OCI-LY7 (cell line): ENCODE measurements at regions not wholly inside any gene's neighbourhood (a gene's known extent, or its start where the extent isn't known, plus 50 kb on each side); places are given as distances from the start of the nearest gene placed in this dataset.
"Not testable (repeated sequence)": the region's sequence is repeated elsewhere in the genome, so short reads cannot be mapped to it uniquely, and the experiment has no call there.

ENCODE experiments used
- BruUV-seq: library from RNA; stranded (reverse); fragments of 400-500 nt; replicated peaks from 2 replicates; lab custom pipeline; 2021; lab: Mats Ljungman, UMichigan
- CTCF ChIA-PET: fragments of 300-600 bp; sonication (Branson Sonifier 250); formaldehyde crosslinking; loops from one replicate; lab custom pipeline; 2022; ENCODE audit warnings: antibody characterized with exemption; ENCODE audit not compliant: unreplicated experiment; lab: Charles Lee
- POLR2A ChIA-PET: fragments of 300-600 bp; sonication (Branson Sonifier 250); formaldehyde crosslinking; loops from one replicate; lab custom pipeline; 2022; ENCODE audit warnings: antibody characterized with exemption; lab: Charles Lee
- DNase-seq: peaks from one replicate; pipeline ENCODE4 v3.0.0-alpha.2; 2015; ENCODE audit warnings: low spot score
- H2AFZ ChIP-seq: fragments of 200-600 bp; sonication (generic), shearing (Covaris generic); 2 replicates; pipeline ENCODE4 v1.6.1; 2014; ENCODE audit warnings: mild to moderate bottlenecking, antibody characterized with exemption, low read length, moderate library complexity
- H3K27ac ChIP-seq: fragments of 200-600 bp; sonication (generic); 2 replicates; pipeline ENCODE4 v1.5.1; 2014; ENCODE audit warnings: mixed run types, low read depth, mild to moderate bottlenecking, moderate library complexity, low read length, inconsistent platforms; ENCODE audit not compliant: poor library complexity, severe bottlenecking
- H3K36me3 ChIP-seq: fragments of 200-600 bp; sonication (generic); 2 replicates; pipeline ENCODE4 v1.6.1; 2014; ENCODE audit warnings: mild to moderate bottlenecking, antibody characterized with exemption, low read length, moderate library complexity, mixed read lengths; ENCODE audit not compliant: insufficient read depth
- H3K4me1 ChIP-seq: fragments of 200-600 bp; sonication (generic); 2 replicates; pipeline ENCODE4 v1.5.1; 2014; ENCODE audit warnings: mild to moderate bottlenecking, low read length; ENCODE audit not compliant: insufficient read depth, poor library complexity, severe bottlenecking
- H3K4me2 ChIP-seq: fragments of 200-600 bp; sonication (generic); 2 replicates; pipeline ENCODE4 v1.6.1; 2014; ENCODE audit warnings: mild to moderate bottlenecking, low read length
- H3K4me3 ChIP-seq: fragments of 200-600 bp; sonication (generic); 2 replicates; pipeline ENCODE4 v1.5.1; 2014; ENCODE audit warnings: mild to moderate bottlenecking, low read depth, low read length; ENCODE audit not compliant: poor library complexity, severe bottlenecking
- H3K79me2 ChIP-seq: fragments of 200-600 bp; sonication (generic); 2 replicates; pipeline ENCODE4 v1.6.1; 2016; ENCODE audit warnings: low read depth, mild to moderate bottlenecking, low read length, moderate library complexity, mixed read lengths; ENCODE audit not compliant: insufficient read depth
- H3K9me2 ChIP-seq: fragments of 200-600 bp; sonication (generic); 2 replicates; pipeline ENCODE4 v1.6.1; 2016; ENCODE audit warnings: mild to moderate bottlenecking, low read length, mixed read lengths; ENCODE audit not compliant: insufficient read depth
- H3K9me3 ChIP-seq: fragments of 200-600 bp; sonication (generic); 2 replicates; pipeline ENCODE4 v1.6.1; 2014; ENCODE audit warnings: mild to moderate bottlenecking, mixed run types, low read length, mixed read lengths
- H4K20me1 ChIP-seq: fragments of 200-600 bp; sonication (generic); 2 replicates; pipeline ENCODE4 v1.6.1; 2014; ENCODE audit warnings: mild to moderate bottlenecking, antibody characterized with exemption, low read length, moderate library complexity, mixed read lengths; ENCODE audit not compliant: insufficient read depth
- CTCF ChIP-seq: fragments of 200-600 bp; sonication (generic); conservative IDR thresholded peaks from 2 replicates; pipeline ENCODE4 v1.5.1; 2014; ENCODE audit warnings: mild to moderate bottlenecking, antibody characterized with exemption, low read length, moderate library complexity, mixed read lengths
- EZH2phosphoT487 ChIP-seq: fragments of 200-600 bp; sonication (generic); IDR thresholded peaks from 2 replicates; pipeline ENCODE4 v1.6.1; 2018; ENCODE audit warnings: low read depth, borderline replicate concordance, mild to moderate bottlenecking, mixed run types, antibody characterized with exemption, low read length, moderate library complexity, mixed read lengths
- intact Hi-C: fragments of 100-400 bp; cut with micrococcal nuclease; formaldehyde crosslinking; loops from one replicate; pipeline ENCODE4 v1.10.0; 2022; ENCODE audit not compliant: unreplicated experiment

- CTCF ChIA-PET = no interaction called here
- POLR2A ChIA-PET = no interaction called here
- TF ChIP-seq CTCF = no peak
- no peak for TF ChIP-seq EZH2phosphoT487
Measured at GRCh38 chr6:76942203-76942966, 520.9 kb downstream of the HTR1B start.

GRCh38 chr6:76940191-76940590 lies 523.1 kb downstream of the HTR1B start:
- Histone ChIP-seq H3K4me3 (no peak overlapping the region), H3K9me3 (no peaks in the 10 kb centered on the region), H3K79me2 (no peaks in the 10 kb centered on the region), H3K36me3 (no peaks in the 10 kb centered on the region), H4K20me1 (no peaks in the 10 kb centered on the region), H3K27ac (no peak overlapping the region), H3K9me2 (no peaks in the 10 kb centered on the region), H2AFZ (no peak overlapping the region), H3K4me1 (no peaks in the 10 kb centered on the region), H3K4me2 (no peak overlapping the region)
- ChIA-PET POLR2A (no interaction called here), CTCF (no interaction called here)
- TF ChIP-seq EZH2phosphoT487 (no peak), CTCF (no peak)
- BruUV-seq = no TSS peak
- intact Hi-C loops = no loop called here
- no peak for DNase-seq

More at GRCh38 chr6:76942203-76942966, 520.9 kb downstream of the HTR1B start:
- intact Hi-C loops = no loop called here
- Histone ChIP-seq H3K4me2 (no peak overlapping the region), H3K9me3 (no peaks in the 10 kb centered on the region), H3K36me3 (no peaks in the 10 kb centered on the region), H3K27ac (no peak overlapping the region), H2AFZ (no peak overlapping the region), H3K79me2 (no peaks in the 10 kb centered on the region), H3K4me3 (no peak overlapping the region), H3K9me2 (no peaks in the 10 kb centered on the region), H4K20me1 (no peaks in the 10 kb centered on the region), H3K4me1 (no peaks in the 10 kb centered on the region)
- no peak for DNase-seq
- BruUV-seq = no TSS peak

GRCh38 chr6:76914737-76915136 lies 548.6 kb downstream of the HTR1B start:
- no peak for DNase-seq
- Histone ChIP-seq H3K4me1 (no peaks in the 10 kb centered on the region), H3K79me2 (no peaks in the 10 kb centered on the region), H3K9me2 (no peaks in the 10 kb centered on the region), H3K36me3 (no peaks in the 10 kb centered on the region), H2AFZ (no peak overlapping the region), H3K4me3 (no peak overlapping the region), H3K27ac (no peak overlapping the region), H3K9me3 (no peaks in the 10 kb centered on the region), H4K20me1 (no peaks in the 10 kb centered on the region), H3K4me2 (no peak overlapping the region)
- ChIA-PET CTCF (no interaction called here), POLR2A (no interaction called here)
- intact Hi-C loops = no loop called here
- BruUV-seq = no TSS peak
- TF ChIP-seq CTCF (no peak), EZH2phosphoT487 (no peak)

- intact Hi-C loops, H3K4me3 ChIP-seq, H3K79me2 ChIP-seq, H3K4me1 ChIP-seq, H3K9me2 ChIP-seq, H3K36me3 ChIP-seq, H2AFZ ChIP-seq, H3K9me3 ChIP-seq, CTCF ChIA-PET, POLR2A ChIA-PET, H3K4me2 ChIP-seq, H4K20me1 ChIP-seq, DNase-seq, BruUV-seq, H3K27ac ChIP-seq: not testable (repeated sequence)
Measured at GRCh38 chr6:76905541-76905940, 557.8 kb downstream of the HTR1B start.
